Endothelial cell of umbilical vein (primary cell): ENCODE measurements at regions not wholly inside any gene's neighbourhood (a gene's known extent, or its start where the extent isn't known, plus 50 kb on each side); places are given as distances from the start of the nearest gene placed in this dataset.

Experiments
- BruUV-seq: library from RNA; stranded (reverse); fragments of 400-500 nt; replicated peaks from 2 replicates; lab custom pipeline; 2021; lab: Mats Ljungman, UMichigan
- CTCF ChIA-PET: fragments of 300-600, 350-600 bp; sonication (Branson Sonifier 250); formaldehyde crosslinking; loops from one replicate; lab custom pipeline; 2021; ENCODE audit warnings: antibody characterized with exemption, inconsistent platforms; lab: Charles Lee
- POLR2A ChIA-PET: fragments of 300-600, 350-600 bp; sonication (Branson Sonifier 250); formaldehyde crosslinking; loops from one replicate; lab custom pipeline; 2021; ENCODE audit warnings: antibody characterized with exemption, inconsistent platforms; lab: Charles Lee
- DNase-seq: peaks from one replicate; pipeline ENCODE4 v3.0.0-alpha.2; 2011; ENCODE audit warnings: low read depth, low spot score
- FAIRE-seq: peaks from 2 replicates; lab custom pipeline; 2011; peaks lifted over from hg19 to GRCh38; lab: Jason Lieb, UNC
- H2AFZ ChIP-seq: 2 replicates; pipeline ENCODE4 v1.6.0; 2012; ENCODE audit warnings: low read depth, low read length, control low read depth, inconsistent platforms
- H3K27ac ChIP-seq: 2 replicates; pipeline ENCODE4 v1.5.1; 2011; ENCODE audit warnings: low read depth, mild to moderate bottlenecking, control low read depth, low read length, moderate library complexity; ENCODE audit not compliant: insufficient read depth
- H3K27me3 ChIP-seq, 2 experiments: 2 replicates each; pipeline versions ENCODE4 v1.6.0 to v1.6.1; 2011; ENCODE audit warnings: low read length in 2 of 2, mixed read lengths in 1 of 2; ENCODE audit not compliant: control insufficient read depth in 2 of 2, insufficient read depth in 2 of 2
- H3K36me3 ChIP-seq, 2 experiments: 2 replicates in 1 of 2; 3 replicates in 1 of 2; pipeline ENCODE4 v1.5.1; 2011; ENCODE audit warnings: low read length in 2 of 2, mild to moderate bottlenecking in 1 of 2, moderate library complexity in 1 of 2; ENCODE audit not compliant: control insufficient read depth in 2 of 2, insufficient read depth in 2 of 2; ENCODE audit errors: extremely low read depth in 1 of 2
- H3K4me1 ChIP-seq: 3 replicates; pipeline ENCODE4 v1.5.1; 2011; ENCODE audit warnings: mild to moderate bottlenecking, low read length; ENCODE audit not compliant: control insufficient read depth, insufficient read depth; ENCODE audit errors: extremely low read depth
- H3K4me2 ChIP-seq: 2 replicates; pipeline ENCODE4 v1.6.1; 2011; ENCODE audit warnings: low read length, control low read depth, mixed read lengths; ENCODE audit not compliant: insufficient read depth
- H3K4me3 ChIP-seq, 3 experiments: fragments of 200-600 bp in 1 of 3; sonication (generic), shearing (Covaris generic) in 1 of 3; replicated peaks in 1 of 3; 2 replicates each; pipeline ENCODE4 v1.5.1; 2011 to 2016; ENCODE audit warnings: control low read depth in 3 of 3, low read length in 3 of 3, mild to moderate bottlenecking in 2 of 3, inconsistent platforms in 1 of 3, low read depth in 1 of 3, moderate library complexity in 1 of 3; ENCODE audit not compliant: insufficient read depth in 1 of 3
- H3K79me2 ChIP-seq: 2 replicates; pipeline ENCODE4 v1.6.0; 2012; ENCODE audit warnings: low read length, inconsistent platforms; ENCODE audit not compliant: control insufficient read depth, insufficient read depth
- H3K9ac ChIP-seq: replicated peaks from 2 replicates; pipeline ENCODE3; 2011; ENCODE audit warnings: low read length, control low read depth; ENCODE audit not compliant: insufficient read depth; ENCODE audit errors: extremely low read depth
- H3K9me1 ChIP-seq: replicated peaks from 3 replicates; pipeline ENCODE4 v1.6.0; 2011; ENCODE audit warnings: mild to moderate bottlenecking, low read length; ENCODE audit not compliant: control insufficient read depth, insufficient read depth; ENCODE audit errors: extremely low read depth
- H3K9me3 ChIP-seq: replicated peaks from 2 replicates; pipeline ENCODE4 v1.5.1; 2012; ENCODE audit warnings: low read length, inconsistent platforms; ENCODE audit not compliant: control insufficient read depth, insufficient read depth
- H4K20me1 ChIP-seq: replicated peaks from 2 replicates; pipeline ENCODE3; 2011; ENCODE audit warnings: mild to moderate bottlenecking, low read length; ENCODE audit not compliant: control insufficient read depth, insufficient read depth; ENCODE audit errors: extremely low read depth
- CTCF ChIP-seq, 2 donors: IDR thresholded peaks; 1 replicate in 1 of 2; 2 replicates in 1 of 2; pipeline ENCODE4 v1.5.1; 2011; ENCODE audit warnings: low read length in 2 of 2, mild to moderate bottlenecking in 2 of 2, moderate library complexity in 2 of 2, control low read depth in 1 of 2, inconsistent platforms in 1 of 2, low read depth in 1 of 2; ENCODE audit not compliant: insufficient read depth in 1 of 2; ENCODE audit errors: extremely low read depth in 1 of 2
- EZH2 ChIP-seq: IDR thresholded peaks from 2 replicates; pipeline ENCODE4 v1.6.1; 2012; ENCODE audit warnings: borderline replicate concordance, low read depth, mild to moderate bottlenecking, moderate library complexity, low read length, inconsistent platforms; ENCODE audit not compliant: severe bottlenecking
- FOS ChIP-seq: IDR thresholded peaks from 2 replicates; pipeline ENCODE4 v1.6.1; 2011; ENCODE audit warnings: mild to moderate bottlenecking, low read length, moderate library complexity, borderline replicate concordance; ENCODE audit not compliant: insufficient read depth
- GATA2 ChIP-seq: IDR thresholded peaks from 2 replicates; pipeline ENCODE4 v1.7.0; 2011; ENCODE audit warnings: low read depth, mild to moderate bottlenecking, moderate library complexity, mixed read lengths, low read length; ENCODE audit not compliant: insufficient read length, insufficient read depth
- JUN ChIP-seq: IDR thresholded peaks from 2 replicates; pipeline ENCODE4 v1.6.1; 2011; ENCODE audit warnings: borderline replicate concordance, low read depth; ENCODE audit not compliant: insufficient read length, insufficient read depth
- MAX ChIP-seq: IDR thresholded peaks from 2 replicates; pipeline ENCODE4 v1.6.1; 2011; ENCODE audit not compliant: insufficient read depth, insufficient read length
- MYC ChIP-seq: IDR thresholded peaks from one replicate; pipeline ENCODE4 v1.6.1; 2011; ENCODE audit warnings: mild to moderate bottlenecking, low read depth, low read length
- POLR2A ChIP-seq: IDR thresholded peaks from 2 replicates; pipeline ENCODE4 v1.6.1; 2012; ENCODE audit warnings: low read depth, mild to moderate bottlenecking, control low read depth, low read length
- POLR2AphosphoS5 ChIP-seq: IDR thresholded peaks from 2 replicates; pipeline ENCODE4 v1.6.1; 2012; ENCODE audit warnings: low read depth, mild to moderate bottlenecking, control low read depth, low read length, moderate library complexity; ENCODE audit not compliant: insufficient read depth
- dilution Hi-C: fragments of 300-500 bp; cut with MboI; formaldehyde crosslinking; loops from one replicate; pipeline ENCODE4 v1.15.0; 2019; ENCODE audit warnings: low sequenced_read_pairs; ENCODE audit not compliant: extremely low pct_ligation_motif_present
- intact Hi-C: fragments of 100-400 bp; cut with micrococcal nuclease; formaldehyde crosslinking; loops from one replicate; pipeline ENCODE4 v1.10.0; 2022

- Histone ChIP-seq H3K79me2 (no peaks in the 10 kb centered on the region), H3K9me1 (no peaks in the 10 kb centered on the region), H3K4me2 (no peak overlapping the region), H3K9ac (no peak overlapping the region), H2AFZ (no peak overlapping the region), H3K9me3 (no peaks in the 10 kb centered on the region), H3K4me3 (no peak overlapping the region), H3K36me3 (no peaks in the 10 kb centered on the region), H3K27me3 (no peaks in the 10 kb centered on the region), H3K27ac (no peak overlapping the region), H4K20me1 (no peaks in the 10 kb centered on the region), H3K4me1 (no peaks in the 10 kb centered on the region)
- dilution Hi-C loops (no loop called here), intact Hi-C loops (no loop called here)
- POLR2A ChIA-PET, result no interaction called here
- DNase-seq (no peak), FAIRE-seq (no peak)
- CTCF ChIA-PET, result interaction anchor here (1.1 kb wide), 1 partner anchor 9 kb away, joined by 4 read pairs; no protein-coding TSS in a partner anchor
- TF ChIP-seq POLR2AphosphoS5 (no peak), POLR2A (no peak), MYC (no peak), EZH2 (no peak), MAX (no peak), JUN (no peak), GATA2 (no peak), FOS (no peak), CTCF (IDR thresholded peaks at IDR 0.05; ENCODE audit: extremely low read depth in 1 of 2, insufficient read depth in 1 of 2, low read depth in 1 of 2, low read length in 2 of 2) (no peak)
- no TSS peak for BruUV-seq
Observed at GRCh38 chr1:88088481-88088880, 595.6 kb upstream of the PKN2 start.
